Vagina (tissue), 2 donors: ENCODE measurements at regions not wholly inside any gene's neighbourhood (a gene's known extent, or its start where the extent isn't known, plus 50 kb on each side); places are given as distances from the start of the nearest gene placed in this dataset.

Experiments used
- CTCF ChIP-seq, 3 experiments: fragments of 450-650 bp in 2 of 3; fragments of 200-600 bp in 1 of 3; sonication (generic) in 1 of 3; IDR thresholded peaks; one replicate each; pipeline ENCODE4 v1.5.1; 2017 to 2019; ENCODE audit warnings: antibody characterized with exemption in 3 of 3, mild to moderate bottlenecking in 2 of 3, moderate library complexity in 2 of 3
- POLR2A ChIP-seq, 2 donors: fragments of 450-650 bp; IDR thresholded peaks; one replicate each; pipeline ENCODE4 v1.6.1; 2017; ENCODE audit warnings: antibody characterized with exemption in 2 of 2, mild to moderate bottlenecking in 2 of 2, moderate library complexity in 2 of 2

- TF ChIP-seq POLR2A (IDR thresholded peaks at IDR 0.05): no peak
- no peak for TF ChIP-seq CTCF (IDR thresholded peaks at IDR 0.05)
These were observed 831.7 kb upstream of the POU3F4 start for GRCh38 chrX:82676386-82676785.
